Mucosa of rectum (tissue), 2 donors: ENCODE measurements at regions not wholly inside any gene's neighbourhood (a gene's known extent, or its start where the extent isn't known, plus 50 kb on each side); places are given as distances from the start of the nearest gene placed in this dataset.

Experiments
- H3K27ac ChIP-seq, 2 donors: one replicate each; pipeline ENCODE4 v1.7.0; 2013; ENCODE audit warnings: inconsistent platforms in 2 of 2, low read depth in 2 of 2, low read length in 2 of 2
- H3K27me3 ChIP-seq, 2 donors: one replicate each; pipeline ENCODE4 v1.7.0; 2013; ENCODE audit warnings: low read length in 2 of 2; ENCODE audit not compliant: control insufficient read depth in 2 of 2, insufficient read depth in 2 of 2
- H3K36me3 ChIP-seq, 2 donors: one replicate each; pipeline ENCODE4 v1.7.0; 2013; ENCODE audit warnings: low read length in 2 of 2; ENCODE audit not compliant: control insufficient read depth in 2 of 2, insufficient read depth in 2 of 2
- H3K4me1 ChIP-seq, 2 donors: one replicate each; pipeline ENCODE4 v1.7.0; 2013; ENCODE audit warnings: low read length in 2 of 2, mild to moderate bottlenecking in 1 of 2; ENCODE audit not compliant: control insufficient read depth in 2 of 2, insufficient read depth in 2 of 2
- H3K4me3 ChIP-seq, 2 donors: one replicate each; pipeline ENCODE4 v1.7.0; 2013; ENCODE audit warnings: low read length in 2 of 2
- H3K9ac ChIP-seq, 2 donors: one replicate each; pipeline ENCODE4 v1.7.0; 2013; ENCODE audit warnings: low read length in 2 of 2, low read depth in 1 of 2, mild to moderate bottlenecking in 1 of 2
- H3K9me3 ChIP-seq, 2 donors: one replicate each; pipeline ENCODE4 v1.7.0; 2013; ENCODE audit warnings: low read length in 2 of 2; ENCODE audit not compliant: control insufficient read depth in 2 of 2
- donor health status: healthy.
- donor health status: Normal muscosa, but diverticular disease.

GRCh38 chr9:111985315-111985714, 88.7 kb downstream of the UGCG start:
- Histone ChIP-seq H3K4me1 (peaks cover 0 to 5% of the 10 kb centered on the region in 2 donors), H3K9ac (no peak overlapping the region), H3K27ac (peak overlapping the region in 1 of 2 donors; percentile 32), H3K4me3 (no peak overlapping the region), H3K36me3 (no peaks in the 10 kb centered on the region), H3K9me3 (no peaks in the 10 kb centered on the region), H3K27me3 (no peaks in the 10 kb centered on the region)

- Histone ChIP-seq H3K9me3 (no peaks in the 10 kb centered on the region), H3K4me1 (peaks cover 0 to 5% of the 10 kb centered on the region in 2 donors), H3K9ac (no peak overlapping the region), H3K27ac (no peak overlapping the region), H3K4me3 (no peak overlapping the region), H3K27me3 (no peaks in the 10 kb centered on the region), H3K36me3 (no peaks in the 10 kb centered on the region)
Measured at GRCh38 chr9:111986035-111986556, 89.5 kb downstream of the UGCG start.
